Esophagus squamous epithelium (tissue), 5 donors: ENCODE measurements at regions not wholly inside any gene's neighbourhood (a gene's known extent, or its start where the extent isn't known, plus 50 kb on each side); places are given as distances from the start of the nearest gene placed in this dataset.

ENCODE experiments used
- DNase-seq: peaks from one replicate; lab custom pipeline; 2025; lab: John Stamatoyannopoulos, UW
- H3K27ac ChIP-seq, 4 donors: fragments of 200-600 bp; sonication (generic); one replicate each; pipeline ENCODE4 v1.5.1; 2016 to 2019; ENCODE audit warnings: mild to moderate bottlenecking in 1 of 4
- H3K27me3 ChIP-seq, 4 donors: fragments of 200-600 bp; sonication (generic); 1 replicate in 3 of 4; 2 replicates in 1 of 4; pipeline versions ENCODE4 v1.5.1 to v1.6.0; 2017 to 2021; ENCODE audit warnings: antibody characterized with exemption in 1 of 4
- H3K36me3 ChIP-seq, 3 donors: fragments of 200-600 bp; sonication (generic); one replicate each; pipeline ENCODE4 v1.5.1; 2016 to 2019
- H3K4me1 ChIP-seq, 3 donors: fragments of 200-600 bp; sonication (generic); one replicate each; pipeline ENCODE4 v1.5.1; 2017 to 2019
- H3K4me3 ChIP-seq, 4 donors: fragments of 200-600 bp; sonication (generic); 1 replicate in 3 of 4; 2 replicates in 1 of 4; pipeline ENCODE4 v1.5.1; 2016 to 2019; ENCODE audit warnings: mild to moderate bottlenecking in 2 of 4, moderate library complexity in 1 of 4
- H3K9me3 ChIP-seq, 3 donors: fragments of 200-600 bp; sonication (generic); one replicate each; pipeline ENCODE4 v1.5.1; 2016 to 2019
- CTCF ChIP-seq, 6 experiments: fragments of 450-650 bp in 4 of 6; fragments of 200-600 bp in 2 of 6; sonication (generic) in 2 of 6; IDR thresholded peaks; one replicate each; pipeline ENCODE4 v1.5.1; 2016 to 2019; ENCODE audit warnings: antibody characterized with exemption in 6 of 6, mild to moderate bottlenecking in 4 of 6, moderate library complexity in 4 of 6
- POLR2A ChIP-seq, 4 donors: fragments of 450-650 bp; IDR thresholded peaks; one replicate each; pipeline ENCODE4 v1.6.1; 2017; ENCODE audit warnings: antibody characterized with exemption in 4 of 4, mild to moderate bottlenecking in 4 of 4, moderate library complexity in 3 of 4
- WGBS, 2 donors: methylation state at CpG; one replicate each; pipeline ENCODE4 v1.1.5; 2018; 5-methylcytosine and 5-hydroxymethylcytosine counted together
- intact Hi-C: fragments of 100-400 bp; cut with DNase I; formaldehyde crosslinking; loops from one replicate; pipeline ENCODE4 v1.15.0; 2022
- donor health status: DM: yes; HTN: yes; CAD: no.

- Histone ChIP-seq H3K36me3 (no peaks in the 10 kb centered on the region), H3K27me3 (peaks cover 0 to 7% (median 0%) of the 10 kb centered on the region in 4 donors), H3K4me3 (no peak overlapping the region), H3K27ac (no peak overlapping the region), H3K4me1 (no peaks in the 10 kb centered on the region), H3K9me3 (no peaks in the 10 kb centered on the region)
- DNase-seq: no peak
- 49 to 53% methylated on average over 9 to 13 of the region's 13 CpGs for WGBS, 2 donors
- TF ChIP-seq CTCF (IDR thresholded peaks at IDR 0.05) (no peak), POLR2A (IDR thresholded peaks at IDR 0.05) (no peak)
- intact Hi-C loops: loop anchor here (10.0 kb wide), 1 partner anchor 974 kb away; no protein-coding TSS in a partner anchor
Measured at GRCh38 chr12:115638733-115639647, 638.5 kb downstream of the MED13L start.

GRCh38 chr12:115636546-115636945 lies 640.9 kb downstream of the MED13L start:
- H3K4me3 ChIP-seq: no peak overlapping the region
- 45 to 49% methylated on average over 8 to 9 of the region's 9 CpGs for WGBS, 2 donors

DNA sequence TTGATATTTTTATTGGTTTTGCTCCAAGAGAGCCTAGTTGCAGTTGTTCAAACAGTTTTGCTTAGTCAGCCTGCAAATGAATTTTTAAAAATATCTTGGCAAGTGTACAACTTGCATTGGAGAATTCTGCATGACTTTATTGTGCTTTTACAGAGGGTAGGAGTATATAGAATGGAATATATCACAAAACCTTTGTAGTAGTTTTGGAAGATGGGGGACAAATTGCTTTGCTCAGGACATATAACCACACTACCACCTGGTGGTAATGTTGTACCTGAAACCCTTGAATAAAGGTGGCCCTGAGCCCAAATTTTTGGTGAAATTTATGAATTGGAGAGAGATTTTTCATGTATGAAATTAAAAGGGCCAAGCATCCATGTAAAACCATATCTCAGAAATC lies 645.2 kb downstream of the MED13L start:
- peaks cover 0 to 4% (median 0%) of the 10 kb centered on the region in 4 donors for H3K27me3 ChIP-seq
- H3K9me3 ChIP-seq: no peaks in the 10 kb centered on the region
- no peak overlapping the region for H3K4me3 ChIP-seq
- H3K4me1 ChIP-seq: no peaks in the 10 kb centered on the region
- H3K27ac ChIP-seq: no peak overlapping the region
- TF ChIP-seq POLR2A (IDR thresholded peaks at IDR 0.05) (no peak), CTCF (IDR thresholded peaks at IDR 0.05) (peak in 5 of 6 experiments; percentile 18 to 52 (median 31))
- H3K36me3 ChIP-seq: no peaks in the 10 kb centered on the region
- no peak for DNase-seq
- intact Hi-C loops: loop anchor here (10.0 kb wide), 1 partner anchor 968 kb away; no protein-coding TSS in a partner anchor

More at GRCh38 chr12:115636546-115636945, 640.9 kb downstream of the MED13L start:
- Histone ChIP-seq H3K27ac (no peak overlapping the region), H3K4me1 (no peaks in the 10 kb centered on the region), H3K27me3 (no peaks in the 10 kb centered on the region), H3K9me3 (no peaks in the 10 kb centered on the region), H3K36me3 (no peaks in the 10 kb centered on the region)
- no peak for TF ChIP-seq CTCF (IDR thresholded peaks at IDR 0.05)
- TF ChIP-seq POLR2A (IDR thresholded peaks at IDR 0.05): no peak
- intact Hi-C loops: loop anchor here (10.0 kb wide), 1 partner anchor 972 kb away; no protein-coding TSS in a partner anchor
- DNase-seq: no peak

GRCh38 chr12:115630136-115630535 lies 647.4 kb downstream of the MED13L start:
- no peak overlapping the region for H3K27ac ChIP-seq
- H3K4me1 ChIP-seq: no peaks in the 10 kb centered on the region
- TF ChIP-seq POLR2A (IDR thresholded peaks at IDR 0.05): no peak
- TF ChIP-seq CTCF (IDR thresholded peaks at IDR 0.05): no peak
- peaks cover 0 to 4% (median 0%) of the 10 kb centered on the region in 4 donors for H3K27me3 ChIP-seq
- intact Hi-C loops: loop anchor here (10.0 kb wide), 1 partner anchor 965 kb away; no protein-coding TSS in a partner anchor
- 83 to 84% methylated on average over 8 of the region's 8 CpGs for WGBS, 2 donors
- no peak overlapping the region for H3K4me3 ChIP-seq
- no peak for DNase-seq
- H3K36me3 ChIP-seq: no peaks in the 10 kb centered on the region
- no peaks in the 10 kb centered on the region for H3K9me3 ChIP-seq

DNA sequence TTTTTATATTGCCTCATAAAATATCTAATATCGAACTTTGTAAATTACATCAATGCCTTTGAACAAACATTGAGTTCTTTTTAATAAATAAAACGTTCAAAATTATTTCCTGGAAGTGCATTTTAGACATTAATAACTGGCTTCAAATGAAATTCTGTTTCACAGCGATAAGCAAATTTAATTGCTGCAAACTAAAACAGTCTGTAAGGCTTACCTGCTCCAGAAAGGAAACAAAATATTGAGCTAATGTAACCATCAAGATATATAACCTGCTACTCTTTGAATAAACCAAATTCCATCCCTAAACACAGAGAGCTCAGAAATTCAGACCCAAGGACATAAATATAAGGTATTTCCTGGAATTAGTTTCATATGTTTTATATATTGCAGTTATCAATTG lies 651.3 kb downstream of the MED13L start:
- H3K36me3 ChIP-seq: no peaks in the 10 kb centered on the region
- intact Hi-C loops: no loop called here
- TF ChIP-seq POLR2A (IDR thresholded peaks at IDR 0.05) (no peak), CTCF (IDR thresholded peaks at IDR 0.05) (no peak)
- DNase-seq: no peak
- peaks cover 0 to 18% (median 0%) of the 10 kb centered on the region in 4 donors for H3K27me3 ChIP-seq
- H3K4me3 ChIP-seq: no peak overlapping the region
- H3K9me3 ChIP-seq: no peaks in the 10 kb centered on the region
- no peak overlapping the region for H3K27ac ChIP-seq
- no peaks in the 10 kb centered on the region for H3K4me1 ChIP-seq
- WGBS, 2 donors: 61 to 71% methylated on average over 3 of the region's 3 CpGs
